Keratinocyte (primary cell): ENCODE measurements at regions not wholly inside any gene's neighbourhood (a gene's known extent, or its start where the extent isn't known, plus 50 kb on each side); places are given as distances from the start of the nearest gene placed in this dataset.

Experiments
- EZH2 ChIP-seq: IDR thresholded peaks from one replicate; pipeline ENCODE4 v1.6.1; 2012; ENCODE audit warnings: inconsistent platforms, mild to moderate bottlenecking, low read length, moderate library complexity
- TF ChIP-seq, protein P1 (sequence below), 3 experiments: IDR thresholded peaks in 1 of 3; conservative IDR thresholded peaks in 1 of 3; optimal IDR thresholded peaks in 1 of 3; 2 replicates in 2 of 3; 3 replicates in 1 of 3; pipeline versions ENCODE3 to v1.5.1; 2011; ENCODE audit warnings: low read length in 3 of 3, mild to moderate bottlenecking in 3 of 3, moderate library complexity in 2 of 3, control low read depth in 1 of 3, inconsistent platforms in 1 of 3; ENCODE audit not compliant: insufficient read depth in 2 of 3; ENCODE audit errors: extremely low read depth in 1 of 3

DNA sequence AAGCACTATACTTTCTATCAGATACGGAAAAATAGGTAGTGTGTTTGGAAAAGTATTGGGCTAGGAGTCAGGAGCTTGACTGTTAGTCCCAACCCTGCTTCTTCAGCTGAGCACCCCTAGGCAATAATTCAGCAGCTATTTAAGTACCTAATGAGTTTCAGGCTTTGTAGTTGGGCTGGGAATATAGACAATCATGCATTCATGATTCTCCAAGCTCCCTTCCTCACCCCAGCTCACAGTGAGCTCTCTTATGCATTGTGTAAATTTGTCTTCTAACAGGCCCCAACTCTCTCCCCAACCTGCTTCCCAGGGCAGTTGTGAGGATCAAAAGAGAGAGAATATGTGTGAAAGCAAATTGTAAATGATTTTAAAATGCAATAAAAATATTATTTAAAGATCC, 201.2 kb downstream of the MSX2 start:
- TF ChIP-seq EZH2: no peak
- TF ChIP-seq, protein P1, sequence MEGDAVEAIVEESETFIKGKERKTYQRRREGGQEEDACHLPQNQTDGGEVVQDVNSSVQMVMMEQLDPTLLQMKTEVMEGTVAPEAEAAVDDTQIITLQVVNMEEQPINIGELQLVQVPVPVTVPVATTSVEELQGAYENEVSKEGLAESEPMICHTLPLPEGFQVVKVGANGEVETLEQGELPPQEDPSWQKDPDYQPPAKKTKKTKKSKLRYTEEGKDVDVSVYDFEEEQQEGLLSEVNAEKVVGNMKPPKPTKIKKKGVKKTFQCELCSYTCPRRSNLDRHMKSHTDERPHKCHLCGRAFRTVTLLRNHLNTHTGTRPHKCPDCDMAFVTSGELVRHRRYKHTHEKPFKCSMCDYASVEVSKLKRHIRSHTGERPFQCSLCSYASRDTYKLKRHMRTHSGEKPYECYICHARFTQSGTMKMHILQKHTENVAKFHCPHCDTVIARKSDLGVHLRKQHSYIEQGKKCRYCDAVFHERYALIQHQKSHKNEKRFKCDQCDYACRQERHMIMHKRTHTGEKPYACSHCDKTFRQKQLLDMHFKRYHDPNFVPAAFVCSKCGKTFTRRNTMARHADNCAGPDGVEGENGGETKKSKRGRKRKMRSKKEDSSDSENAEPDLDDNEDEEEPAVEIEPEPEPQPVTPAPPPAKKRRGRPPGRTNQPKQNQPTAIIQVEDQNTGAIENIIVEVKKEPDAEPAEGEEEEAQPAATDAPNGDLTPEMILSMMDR (optimal IDR thresholded peaks at IDR 0.05 in 1 of 3, IDR thresholded peaks at IDR 0.05 in 1 of 3, conservative IDR thresholded peaks at IDR 0.05 in 1 of 3; ENCODE audit: extremely low read depth in 1 of 3, insufficient read depth in 2 of 3, low read length in 3 of 3): no peak
